ENCODE measurements at regions not wholly inside any gene's neighbourhood (a gene's known extent, or its start where the extent isn't known, plus 50 kb on each side); places are given as distances from the start of the nearest gene placed in this dataset.

DNA sequence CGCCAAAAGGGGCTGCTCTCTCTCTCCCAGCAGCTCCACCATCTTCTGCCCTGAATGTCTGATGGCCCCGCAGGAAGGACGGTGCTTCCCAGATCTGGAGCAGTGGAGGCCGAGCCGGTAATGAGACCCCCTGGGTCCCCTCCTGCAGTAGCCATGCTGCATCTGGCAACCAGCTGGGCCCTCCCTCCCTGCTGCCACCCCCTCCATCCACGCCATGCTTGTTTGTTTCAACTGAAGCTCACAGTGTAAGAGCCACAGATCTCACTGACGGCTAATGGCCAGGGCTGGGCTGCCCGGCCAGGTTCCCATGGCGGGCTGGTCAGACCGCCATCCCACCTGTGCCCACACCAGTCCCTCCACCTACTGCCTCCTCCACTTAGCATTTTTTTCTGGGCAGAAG, 260.8 kb downstream of the UACA start:
- TF ChIP-seq, protein P1, sequence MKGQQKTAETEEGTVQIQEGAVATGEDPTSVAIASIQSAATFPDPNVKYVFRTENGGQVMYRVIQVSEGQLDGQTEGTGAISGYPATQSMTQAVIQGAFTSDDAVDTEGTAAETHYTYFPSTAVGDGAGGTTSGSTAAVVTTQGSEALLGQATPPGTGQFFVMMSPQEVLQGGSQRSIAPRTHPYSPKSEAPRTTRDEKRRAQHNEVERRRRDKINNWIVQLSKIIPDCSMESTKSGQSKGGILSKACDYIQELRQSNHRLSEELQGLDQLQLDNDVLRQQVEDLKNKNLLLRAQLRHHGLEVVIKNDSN (IDR thresholded peaks at IDR 0.05): no peak
- TF ChIP-seq REST (IDR thresholded peaks at IDR 0.05; ENCODE audit: low read depth): no peak
- TF ChIP-seq YY1 (IDR thresholded peaks at IDR 0.05; ENCODE audit: low read depth): no peak
- no peak for TF ChIP-seq ZBTB7A (IDR thresholded peaks at IDR 0.05; ENCODE audit: low read depth)
- no peak for TF ChIP-seq EGR1 (IDR thresholded peaks at IDR 0.05)
- no peak for TF ChIP-seq FOXM1 (IDR thresholded peaks at IDR 0.05; ENCODE audit: borderline replicate concordance, low read depth)
- TF ChIP-seq CEBPB (IDR thresholded peaks at IDR 0.05): no peak
- no peak for TF ChIP-seq EP300 (IDR thresholded peaks at IDR 0.05; ENCODE audit: borderline replicate concordance)
- TF ChIP-seq TCF12 (IDR thresholded peaks at IDR 0.05; ENCODE audit: low read depth): no peak
- TF ChIP-seq NFIC (IDR thresholded peaks at IDR 0.05): no peak
- no peak for TF ChIP-seq TEAD4 (IDR thresholded peaks at IDR 0.05)
- no peak for TF ChIP-seq CREB1 (IDR thresholded peaks at IDR 0.05; ENCODE audit: low read depth)
- TF ChIP-seq MAX (IDR thresholded peaks at IDR 0.05): no peak
- TF ChIP-seq RAD21 (IDR thresholded peaks at IDR 0.05; ENCODE audit: low read depth): no peak
- no peak for TF ChIP-seq TAF1 (IDR thresholded peaks at IDR 0.05; ENCODE audit: low read depth)

DNA sequence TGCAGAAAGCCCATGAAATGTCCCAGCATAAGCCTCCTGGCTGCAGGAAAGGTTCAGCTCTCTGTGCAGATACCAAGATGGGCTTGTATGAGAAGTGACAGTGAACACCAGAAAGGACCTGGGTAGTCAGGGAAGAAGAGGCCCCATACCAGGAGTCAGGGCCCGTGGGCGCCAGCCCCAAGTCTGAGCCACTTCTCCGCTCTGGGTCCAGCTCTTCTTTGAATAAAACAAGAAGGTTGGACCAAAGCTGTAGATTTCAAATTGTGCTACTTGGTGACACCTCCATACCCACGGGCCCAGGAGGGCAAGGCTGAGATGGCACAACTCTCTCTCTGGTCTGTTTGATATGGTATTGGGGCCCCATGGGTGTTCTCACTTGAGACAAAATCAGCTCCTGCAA, 261.5 kb downstream of the UACA start:
- no peak for TF ChIP-seq NFIC (IDR thresholded peaks at IDR 0.05)
- no peak for TF ChIP-seq CREB1 (IDR thresholded peaks at IDR 0.05; ENCODE audit: low read depth)
- TF ChIP-seq TAF1 (IDR thresholded peaks at IDR 0.05; ENCODE audit: low read depth): no peak
- TF ChIP-seq FOXM1 (IDR thresholded peaks at IDR 0.05; ENCODE audit: borderline replicate concordance, low read depth): no peak
- no peak for TF ChIP-seq RAD21 (IDR thresholded peaks at IDR 0.05; ENCODE audit: low read depth)
- TF ChIP-seq REST (IDR thresholded peaks at IDR 0.05; ENCODE audit: low read depth): no peak
- TF ChIP-seq TCF12 (IDR thresholded peaks at IDR 0.05; ENCODE audit: low read depth): no peak
- TF ChIP-seq TEAD4 (IDR thresholded peaks at IDR 0.05): no peak
- no peak for TF ChIP-seq ZBTB7A (IDR thresholded peaks at IDR 0.05; ENCODE audit: low read depth)
- no peak for TF ChIP-seq EP300 (IDR thresholded peaks at IDR 0.05; ENCODE audit: borderline replicate concordance)
- no peak for TF ChIP-seq EGR1 (IDR thresholded peaks at IDR 0.05)
- TF ChIP-seq, protein P1 (IDR thresholded peaks at IDR 0.05): no peak
- TF ChIP-seq MAX (IDR thresholded peaks at IDR 0.05): no peak
- TF ChIP-seq YY1 (IDR thresholded peaks at IDR 0.05; ENCODE audit: low read depth): no peak
- TF ChIP-seq CEBPB (IDR thresholded peaks at IDR 0.05): no peak

DNA sequence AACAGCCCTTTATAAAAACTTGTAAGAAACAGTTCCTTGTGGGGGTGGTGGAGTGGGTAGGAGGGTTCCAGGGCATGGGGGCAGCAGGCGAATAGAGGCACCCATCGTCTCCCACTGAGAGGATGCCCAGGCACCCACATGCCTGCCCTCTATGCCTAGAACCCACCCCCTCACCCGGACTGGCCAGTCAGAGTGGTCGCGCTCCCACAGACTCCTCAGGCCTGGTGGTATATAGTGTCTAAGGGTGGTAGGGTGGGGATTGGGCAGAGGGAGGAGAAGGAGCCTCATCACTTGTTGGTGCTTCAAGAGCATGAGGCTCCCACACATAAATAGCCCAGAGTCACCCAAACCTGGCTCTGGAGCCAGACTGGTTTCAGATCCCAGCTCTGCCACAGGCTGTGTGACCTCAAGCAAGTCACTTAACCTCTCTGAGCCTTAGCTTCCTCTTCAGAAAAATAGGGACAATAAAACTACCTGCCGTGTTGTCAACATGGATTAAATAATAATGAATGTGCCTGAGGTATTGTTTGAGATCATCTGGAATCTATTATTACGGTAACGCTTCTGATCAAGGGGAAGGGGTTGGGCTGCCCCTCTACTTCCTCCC, 262.1 kb downstream of the UACA start:
- TF ChIP-seq YY1 (IDR thresholded peaks at IDR 0.05; ENCODE audit: low read depth) (no peak), TCF12 (IDR thresholded peaks at IDR 0.05; ENCODE audit: low read depth) (no peak), ZBTB7A (IDR thresholded peaks at IDR 0.05; ENCODE audit: low read depth) (no peak), CREB1 (IDR thresholded peaks at IDR 0.05; ENCODE audit: low read depth) (no peak), REST (IDR thresholded peaks at IDR 0.05; ENCODE audit: low read depth) (no peak), RAD21 (IDR thresholded peaks at IDR 0.05; ENCODE audit: low read depth) (no peak), EP300 (IDR thresholded peaks at IDR 0.05; ENCODE audit: borderline replicate concordance) (no peak)
- TF ChIP-seq, protein P1 (IDR thresholded peaks at IDR 0.05): no peak

GRCh38 chr15:70499791-70500190, 263.6 kb downstream of the UACA start:
- TF ChIP-seq RAD21 (IDR thresholded peaks at IDR 0.05; ENCODE audit: low read depth): no peak
- TF ChIP-seq REST (IDR thresholded peaks at IDR 0.05; ENCODE audit: low read depth): no peak
- TF ChIP-seq TAF1 (IDR thresholded peaks at IDR 0.05; ENCODE audit: low read depth): no peak
- TF ChIP-seq MAX (IDR thresholded peaks at IDR 0.05): no peak
- no peak for TF ChIP-seq CREB1 (IDR thresholded peaks at IDR 0.05; ENCODE audit: low read depth)
- no peak for TF ChIP-seq CEBPB (IDR thresholded peaks at IDR 0.05)
- TF ChIP-seq FOXM1 (IDR thresholded peaks at IDR 0.05; ENCODE audit: borderline replicate concordance, low read depth): no peak
- no peak for TF ChIP-seq ZBTB7A (IDR thresholded peaks at IDR 0.05; ENCODE audit: low read depth)
- TF ChIP-seq, protein P1 (IDR thresholded peaks at IDR 0.05): no peak
- no peak for TF ChIP-seq EGR1 (IDR thresholded peaks at IDR 0.05)

Measured in Ishikawa (cell line).